ENCODE measurements at regions not wholly inside any gene's neighbourhood (a gene's known extent, or its start where the extent isn't known, plus 50 kb on each side); places are given as distances from the start of the nearest gene placed in this dataset.

DNA sequence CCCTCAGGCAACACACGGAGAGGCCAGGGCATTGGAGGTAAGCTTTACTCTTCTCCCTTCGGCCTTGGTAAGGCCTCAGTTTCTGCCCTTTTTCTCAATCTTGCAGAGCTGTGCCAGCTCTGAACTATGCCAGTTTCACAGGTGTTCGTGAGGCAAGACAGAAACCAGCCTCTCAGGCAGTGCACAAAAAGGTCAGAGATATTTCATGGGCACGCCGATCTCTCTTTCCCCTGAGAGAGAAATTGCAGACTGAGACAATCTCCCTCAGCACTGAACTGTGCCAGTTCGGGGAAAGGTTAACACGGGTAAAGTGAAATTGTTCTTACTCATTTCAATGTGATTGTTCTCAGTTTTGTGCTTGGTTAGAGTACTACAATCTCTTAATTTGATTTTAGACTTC is 88.5 kb downstream of the GMNC start:
- intact Hi-C loops (cut with DNase I), result no loop called here
- no peaks in the 10 kb centered on the region for H3K36me3 ChIP-seq
- no peak overlapping the region for H3K27ac ChIP-seq
- H3K27me3 ChIP-seq, result no peaks in the 10 kb centered on the region
- H3K9me3 ChIP-seq, result no peaks in the 10 kb centered on the region
- TF ChIP-seq POLR2A (IDR thresholded peaks at IDR 0.05) (no peak), POLR2AphosphoS5 (IDR thresholded peaks at IDR 0.05; ENCODE audit: insufficient read depth in 1 of 2, low read depth in 1 of 2) (no peak)
- TF ChIP-seq, protein P1, sequence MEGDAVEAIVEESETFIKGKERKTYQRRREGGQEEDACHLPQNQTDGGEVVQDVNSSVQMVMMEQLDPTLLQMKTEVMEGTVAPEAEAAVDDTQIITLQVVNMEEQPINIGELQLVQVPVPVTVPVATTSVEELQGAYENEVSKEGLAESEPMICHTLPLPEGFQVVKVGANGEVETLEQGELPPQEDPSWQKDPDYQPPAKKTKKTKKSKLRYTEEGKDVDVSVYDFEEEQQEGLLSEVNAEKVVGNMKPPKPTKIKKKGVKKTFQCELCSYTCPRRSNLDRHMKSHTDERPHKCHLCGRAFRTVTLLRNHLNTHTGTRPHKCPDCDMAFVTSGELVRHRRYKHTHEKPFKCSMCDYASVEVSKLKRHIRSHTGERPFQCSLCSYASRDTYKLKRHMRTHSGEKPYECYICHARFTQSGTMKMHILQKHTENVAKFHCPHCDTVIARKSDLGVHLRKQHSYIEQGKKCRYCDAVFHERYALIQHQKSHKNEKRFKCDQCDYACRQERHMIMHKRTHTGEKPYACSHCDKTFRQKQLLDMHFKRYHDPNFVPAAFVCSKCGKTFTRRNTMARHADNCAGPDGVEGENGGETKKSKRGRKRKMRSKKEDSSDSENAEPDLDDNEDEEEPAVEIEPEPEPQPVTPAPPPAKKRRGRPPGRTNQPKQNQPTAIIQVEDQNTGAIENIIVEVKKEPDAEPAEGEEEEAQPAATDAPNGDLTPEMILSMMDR (IDR thresholded peaks at IDR 0.05), result no peak
- DNase-seq (ENCODE audit: extremely low spot score in 2 of 2), result no peak
- H3K4me1 ChIP-seq, result no peaks in the 10 kb centered on the region
- no peak overlapping the region for H3K4me3 ChIP-seq

DNA sequence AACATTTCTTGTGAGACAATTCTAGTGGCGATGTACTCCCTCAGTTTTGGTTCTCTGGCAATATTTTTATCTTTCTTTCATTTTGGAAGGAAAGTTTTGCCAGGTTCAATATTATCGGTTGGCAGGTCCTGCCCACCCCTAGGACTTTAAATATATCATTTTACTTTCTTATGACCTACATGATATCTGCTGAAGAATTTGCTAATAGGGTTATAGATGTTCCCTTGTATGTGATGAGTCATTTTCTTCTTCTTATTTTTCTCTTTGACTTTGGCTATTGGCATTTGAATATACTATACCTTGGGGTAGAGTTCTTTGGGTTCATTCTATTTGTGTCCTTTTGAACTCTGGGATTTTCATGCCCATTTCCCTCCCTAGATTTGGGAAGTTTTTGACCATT is 89.7 kb downstream of the GMNC start:
- Histone ChIP-seq H3K27me3 (no peaks in the 10 kb centered on the region), H3K4me1 (no peaks in the 10 kb centered on the region), H3K9me3 (no peaks in the 10 kb centered on the region), H3K4me3 (no peak overlapping the region), H3K36me3 (no peaks in the 10 kb centered on the region), H3K27ac (no peak overlapping the region)
- intact Hi-C loops (cut with DNase I), result no loop called here
- no peak for DNase-seq (ENCODE audit: extremely low spot score in 2 of 2)
- TF ChIP-seq, protein P1 (IDR thresholded peaks at IDR 0.05), result no peak
- TF ChIP-seq POLR2AphosphoS5 (IDR thresholded peaks at IDR 0.05; ENCODE audit: insufficient read depth in 1 of 2, low read depth in 1 of 2), result no peak

DNA sequence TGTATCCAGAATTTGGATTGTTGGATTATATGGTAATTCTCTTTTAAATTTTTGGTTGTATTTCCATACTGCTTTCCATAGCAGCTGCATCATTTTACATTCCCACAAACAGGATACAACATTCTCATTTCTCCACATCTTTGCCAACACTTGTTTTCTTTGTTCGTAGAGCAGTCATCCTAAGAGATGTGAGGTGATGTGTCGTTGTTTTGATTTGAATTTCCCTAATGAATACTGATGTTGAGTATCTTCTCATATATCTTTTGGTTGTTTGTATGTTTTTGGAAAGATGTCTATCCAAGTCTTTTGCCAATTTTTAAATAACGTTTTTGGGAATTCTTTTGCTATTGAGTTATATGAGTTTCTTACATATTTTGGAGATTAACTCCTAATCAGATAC is 93.6 kb downstream of the GMNC start:
- Histone ChIP-seq H3K4me3 (no peak overlapping the region), H3K27me3 (no peaks in the 10 kb centered on the region), H3K4me1 (no peaks in the 10 kb centered on the region), H3K9me3 (no peaks in the 10 kb centered on the region), H3K27ac (no peak overlapping the region), H3K36me3 (no peaks in the 10 kb centered on the region)
- DNase-seq (ENCODE audit: extremely low spot score in 2 of 2), result no peak
- TF ChIP-seq POLR2A (IDR thresholded peaks at IDR 0.05) (no peak), POLR2AphosphoS5 (IDR thresholded peaks at IDR 0.05; ENCODE audit: insufficient read depth in 1 of 2, low read depth in 1 of 2) (no peak)
- TF ChIP-seq, protein P1 (IDR thresholded peaks at IDR 0.05), result no peak
- intact Hi-C loops (cut with DNase I), result no loop called here

DNA sequence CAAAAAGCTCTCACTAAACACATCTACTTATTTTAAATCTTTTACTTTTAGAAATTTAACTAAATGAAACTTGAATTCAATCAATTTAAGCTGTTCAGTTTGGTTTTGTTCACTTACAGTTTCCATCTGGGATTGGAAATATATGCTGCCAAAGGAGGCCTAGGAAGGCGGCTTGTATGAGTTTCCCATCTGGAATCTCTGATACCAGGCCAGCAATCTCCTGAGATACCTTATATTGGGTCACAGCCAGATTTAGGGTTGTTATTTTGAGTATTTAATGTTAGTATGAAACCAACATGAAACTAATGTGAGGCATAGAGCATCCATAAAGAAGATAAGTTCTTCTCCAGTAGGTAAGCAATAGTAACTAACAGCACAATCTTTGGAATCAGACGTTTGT is 94.6 kb downstream of the GMNC start:
- intact Hi-C loops (cut with DNase I), result no loop called here
- no peaks in the 10 kb centered on the region for H3K36me3 ChIP-seq
- DNase-seq (ENCODE audit: extremely low spot score in 2 of 2), result no peak
- H3K27ac ChIP-seq, result no peak overlapping the region
- no peak overlapping the region for H3K4me3 ChIP-seq
- H3K27me3 ChIP-seq, result no peaks in the 10 kb centered on the region
- H3K9me3 ChIP-seq, result no peaks in the 10 kb centered on the region
- TF ChIP-seq POLR2A (IDR thresholded peaks at IDR 0.05) (no peak), POLR2AphosphoS5 (IDR thresholded peaks at IDR 0.05; ENCODE audit: insufficient read depth in 1 of 2, low read depth in 1 of 2) (no peak)
- TF ChIP-seq, protein P1 (IDR thresholded peaks at IDR 0.05), result no peak
- no peaks in the 10 kb centered on the region for H3K4me1 ChIP-seq

DNA sequence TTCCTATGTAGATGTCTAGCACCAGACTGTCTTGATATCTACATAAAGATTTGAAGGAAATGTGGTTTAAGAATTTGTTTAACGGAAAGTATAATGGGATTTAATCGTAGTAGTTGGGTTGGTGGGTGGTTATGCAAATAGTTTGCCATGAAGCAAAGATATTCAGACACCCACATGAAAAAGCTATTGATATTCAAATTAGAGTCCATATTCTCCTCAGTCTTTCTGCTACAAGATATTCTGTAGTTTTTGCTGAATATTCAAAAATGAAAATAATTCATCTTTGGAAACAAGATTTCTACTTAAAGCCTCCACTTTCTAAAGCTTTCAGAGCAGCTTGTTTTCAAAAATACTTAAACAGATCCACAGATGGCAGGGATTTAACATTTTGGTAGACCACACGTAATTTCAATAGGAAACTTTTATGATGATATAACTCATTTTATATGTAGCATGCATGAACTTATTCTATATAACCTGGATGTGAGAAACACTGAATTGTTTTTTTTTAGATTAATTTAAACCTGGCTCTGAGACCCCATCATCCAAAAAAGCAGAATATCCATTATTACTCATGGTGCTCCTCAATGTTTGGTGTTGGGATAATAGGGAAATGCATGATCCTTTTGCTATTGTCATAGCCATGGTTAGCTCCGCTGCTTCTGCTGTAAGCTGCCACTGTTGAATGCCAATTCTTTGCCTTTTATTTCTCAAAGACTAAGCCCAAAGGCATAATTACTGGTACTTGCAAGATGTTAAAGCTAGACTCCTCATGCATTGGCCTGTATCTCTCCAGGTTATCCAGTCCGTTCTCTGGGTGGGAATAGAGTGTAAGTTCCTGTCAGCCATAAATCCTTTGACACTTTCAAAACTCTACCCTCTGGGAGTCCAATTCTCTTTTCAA is 98.0 kb downstream of the GMNC start:
- H3K27ac ChIP-seq, result no peak overlapping the region
- no peaks in the 10 kb centered on the region for H3K36me3 ChIP-seq
- no peak overlapping the region for H3K4me3 ChIP-seq
- no peak for TF ChIP-seq POLR2AphosphoS5 (IDR thresholded peaks at IDR 0.05; ENCODE audit: insufficient read depth in 1 of 2, low read depth in 1 of 2)
- TF ChIP-seq, protein P1 (IDR thresholded peaks at IDR 0.05), result no peak
- TF ChIP-seq POLR2A (IDR thresholded peaks at IDR 0.05), result no peak
- DNase-seq (ENCODE audit: extremely low spot score in 2 of 2), result no peak
- no peaks in the 10 kb centered on the region for H3K27me3 ChIP-seq
- intact Hi-C loops (cut with DNase I), result no loop called here
- no peaks in the 10 kb centered on the region for H3K9me3 ChIP-seq
- no peaks in the 10 kb centered on the region for H3K4me1 ChIP-seq
